Upper lobe of left lung (tissue), 4 donors: ENCODE measurements at regions not wholly inside any gene's neighbourhood (a gene's known extent, or its start where the extent isn't known, plus 50 kb on each side); places are given as distances from the start of the nearest gene placed in this dataset.

Experiments
- EP300 ChIP-seq, 4 donors: sonication (generic); formaldehyde crosslinking; IDR thresholded peaks; one replicate each; pipeline ENCODE4 v1.5.1; 2017; ENCODE audit warnings: antibody characterized with exemption in 4 of 4, control low read depth in 2 of 4
- POLR2A ChIP-seq, 4 donors: fragments of 450-650 bp; IDR thresholded peaks; one replicate each; pipeline ENCODE4 v1.5.1; 2016 to 2017; ENCODE audit warnings: antibody characterized with exemption in 4 of 4, mild to moderate bottlenecking in 2 of 4

DNA sequence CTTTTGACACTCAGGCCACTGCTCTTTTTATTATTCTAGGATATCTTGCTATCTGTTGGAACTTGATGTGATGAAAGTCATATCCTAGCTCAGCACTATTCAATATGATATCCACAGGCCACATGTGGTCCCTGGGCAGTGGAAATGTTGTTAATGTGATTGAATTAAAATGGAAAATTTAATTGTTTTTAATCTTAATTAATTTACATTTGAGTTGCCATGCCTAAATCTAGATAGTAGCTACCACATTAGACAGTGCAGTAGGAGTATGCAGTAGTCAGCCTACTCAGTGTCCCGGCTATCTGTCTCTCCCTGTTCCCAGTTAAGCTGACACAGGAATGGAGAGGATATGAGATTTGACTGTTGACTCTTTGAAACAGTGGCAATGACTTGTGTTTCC is 460.2 kb downstream of the GBE1 start:
- TF ChIP-seq POLR2A (IDR thresholded peaks at IDR 0.05), result no peak
- no peak for TF ChIP-seq EP300 (IDR thresholded peaks at IDR 0.05)
